Esophagus mucosa (tissue), 1 donor: ENCODE measurements at regions not wholly inside any gene's neighbourhood (a gene's known extent, or its start where the extent isn't known, plus 50 kb on each side); places are given as distances from the start of the nearest gene placed in this dataset.
"Not testable (repeated sequence)": the region's sequence is repeated elsewhere in the genome, so short reads cannot be mapped to it uniquely, and the experiment has no call there.

ENCODE experiments used
- ATAC-seq: fragments of 200-7000 bp; cut with Tn5 transposase; one replicate; pipeline ENCODE4 v1.9.1; 2020
- donor health status: DM: yes; HTN: yes; CAD: no.

- peak; percentile 72 for ATAC-seq
Measured at GRCh38 chrX:97860226-97860625, 976.5 kb downstream of the RPA4 start.

- no peak for ATAC-seq
Measured at GRCh38 chrX:97863261-97863660, 979.6 kb downstream of the RPA4 start.

GRCh38 chrX:97867266-97867665 lies 983.6 kb downstream of the RPA4 start:
- no peak for ATAC-seq

- ATAC-seq: no peak
Measured at GRCh38 chrX:97876697-97877407, 993.1 kb downstream of the RPA4 start.

- ATAC-seq: no peak
Measured at GRCh38 chrX:97882306-97882705, 998.6 kb downstream of the RPA4 start.

- no peak for ATAC-seq
Measured at GRCh38 chrX:97895751-97896150, 1012.0 kb downstream of the RPA4 start.

GRCh38 chrX:97897998-97898397 lies 1014.3 kb downstream of the RPA4 start:
- no peak for ATAC-seq

- no peak for ATAC-seq
Measured at GRCh38 chrX:97898798-97899197, 1015.1 kb downstream of the RPA4 start.

GRCh38 chrX:97907791-97908190 lies 1024.1 kb downstream of the RPA4 start:
- ATAC-seq: no peak

GRCh38 chrX:97909245-97909644 lies 1025.5 kb downstream of the RPA4 start:
- ATAC-seq: no peak

GRCh38 chrX:97915390-97915789 lies 1031.7 kb downstream of the RPA4 start:
- not testable (repeated sequence) for ATAC-seq

- ATAC-seq: not testable (repeated sequence)
Measured at GRCh38 chrX:97921223-97921622, 1037.5 kb downstream of the RPA4 start.

GRCh38 chrX:97931586-97931985 lies 1047.9 kb downstream of the RPA4 start:
- ATAC-seq: no peak

GRCh38 chrX:97936296-97936695 lies 1052.6 kb downstream of the RPA4 start:
- peak; percentile 65 for ATAC-seq

- ATAC-seq: no peak
Measured at GRCh38 chrX:97938706-97939105, 1055.0 kb downstream of the RPA4 start.

- peak; percentile 91 for ATAC-seq
Measured at GRCh38 chrX:97968376-97969163, 1084.9 kb downstream of the RPA4 start.

GRCh38 chrX:97984641-97985040 lies 1100.9 kb downstream of the RPA4 start:
- ATAC-seq: peak; percentile 58

- ATAC-seq: no peak
Measured at GRCh38 chrX:97985096-97985495, 1101.4 kb downstream of the RPA4 start.

GRCh38 chrX:97987979-97988378 lies 1104.3 kb downstream of the RPA4 start:
- no peak for ATAC-seq

- no peak for ATAC-seq
Measured at GRCh38 chrX:97995834-97996233, 1112.1 kb downstream of the RPA4 start.

GRCh38 chrX:98028691-98029090 lies 1145.0 kb downstream of the RPA4 start:
- no peak for ATAC-seq

GRCh38 chrX:98029861-98030260 lies 1146.2 kb downstream of the RPA4 start:
- ATAC-seq: no peak

GRCh38 chrX:98057176-98057575 lies 1173.5 kb downstream of the RPA4 start:
- ATAC-seq: no peak

GRCh38 chrX:98065151-98065550 lies 1181.4 kb downstream of the RPA4 start:
- ATAC-seq: no peak
